Endothelial cell of umbilical vein (primary cell): ENCODE measurements at regions not wholly inside any gene's neighbourhood (a gene's known extent, or its start where the extent isn't known, plus 50 kb on each side); places are given as distances from the start of the nearest gene placed in this dataset.

Experiments used
- BruUV-seq: library from RNA; stranded (reverse); fragments of 400-500 nt; replicated peaks from 2 replicates; lab custom pipeline; 2021; lab: Mats Ljungman, UMichigan
- CTCF ChIA-PET: fragments of 300-600, 350-600 bp; sonication (Branson Sonifier 250); formaldehyde crosslinking; loops from one replicate; lab custom pipeline; 2021; ENCODE audit warnings: antibody characterized with exemption, inconsistent platforms; lab: Charles Lee
- POLR2A ChIA-PET: fragments of 300-600, 350-600 bp; sonication (Branson Sonifier 250); formaldehyde crosslinking; loops from one replicate; lab custom pipeline; 2021; ENCODE audit warnings: antibody characterized with exemption, inconsistent platforms; lab: Charles Lee
- DNase-seq: peaks from one replicate; pipeline ENCODE4 v3.0.0-alpha.2; 2011; ENCODE audit warnings: low read depth, low spot score
- FAIRE-seq: peaks from 2 replicates; lab custom pipeline; 2011; peaks lifted over from hg19 to GRCh38; lab: Jason Lieb, UNC
- H2AFZ ChIP-seq: 2 replicates; pipeline ENCODE4 v1.6.0; 2012; ENCODE audit warnings: low read depth, low read length, control low read depth, inconsistent platforms
- H3K27ac ChIP-seq: 2 replicates; pipeline ENCODE4 v1.5.1; 2011; ENCODE audit warnings: low read depth, mild to moderate bottlenecking, control low read depth, low read length, moderate library complexity; ENCODE audit not compliant: insufficient read depth
- H3K27me3 ChIP-seq, 2 experiments: 2 replicates each; pipeline versions ENCODE4 v1.6.0 to v1.6.1; 2011; ENCODE audit warnings: low read length in 2 of 2, mixed read lengths in 1 of 2; ENCODE audit not compliant: control insufficient read depth in 2 of 2, insufficient read depth in 2 of 2
- H3K36me3 ChIP-seq, 2 experiments: 2 replicates in 1 of 2; 3 replicates in 1 of 2; pipeline ENCODE4 v1.5.1; 2011; ENCODE audit warnings: low read length in 2 of 2, mild to moderate bottlenecking in 1 of 2, moderate library complexity in 1 of 2; ENCODE audit not compliant: control insufficient read depth in 2 of 2, insufficient read depth in 2 of 2; ENCODE audit errors: extremely low read depth in 1 of 2
- H3K4me1 ChIP-seq: 3 replicates; pipeline ENCODE4 v1.5.1; 2011; ENCODE audit warnings: mild to moderate bottlenecking, low read length; ENCODE audit not compliant: control insufficient read depth, insufficient read depth; ENCODE audit errors: extremely low read depth
- H3K4me2 ChIP-seq: 2 replicates; pipeline ENCODE4 v1.6.1; 2011; ENCODE audit warnings: low read length, control low read depth, mixed read lengths; ENCODE audit not compliant: insufficient read depth
- H3K4me3 ChIP-seq, 3 experiments: fragments of 200-600 bp in 1 of 3; sonication (generic), shearing (Covaris generic) in 1 of 3; replicated peaks in 1 of 3; 2 replicates each; pipeline ENCODE4 v1.5.1; 2011 to 2016; ENCODE audit warnings: control low read depth in 3 of 3, low read length in 3 of 3, mild to moderate bottlenecking in 2 of 3, inconsistent platforms in 1 of 3, low read depth in 1 of 3, moderate library complexity in 1 of 3; ENCODE audit not compliant: insufficient read depth in 1 of 3
- H3K79me2 ChIP-seq: 2 replicates; pipeline ENCODE4 v1.6.0; 2012; ENCODE audit warnings: low read length, inconsistent platforms; ENCODE audit not compliant: control insufficient read depth, insufficient read depth
- H3K9ac ChIP-seq: replicated peaks from 2 replicates; pipeline ENCODE3; 2011; ENCODE audit warnings: low read length, control low read depth; ENCODE audit not compliant: insufficient read depth; ENCODE audit errors: extremely low read depth
- H3K9me1 ChIP-seq: replicated peaks from 3 replicates; pipeline ENCODE4 v1.6.0; 2011; ENCODE audit warnings: mild to moderate bottlenecking, low read length; ENCODE audit not compliant: control insufficient read depth, insufficient read depth; ENCODE audit errors: extremely low read depth
- H3K9me3 ChIP-seq: replicated peaks from 2 replicates; pipeline ENCODE4 v1.5.1; 2012; ENCODE audit warnings: low read length, inconsistent platforms; ENCODE audit not compliant: control insufficient read depth, insufficient read depth
- H4K20me1 ChIP-seq: replicated peaks from 2 replicates; pipeline ENCODE3; 2011; ENCODE audit warnings: mild to moderate bottlenecking, low read length; ENCODE audit not compliant: control insufficient read depth, insufficient read depth; ENCODE audit errors: extremely low read depth
- EZH2 ChIP-seq: IDR thresholded peaks from 2 replicates; pipeline ENCODE4 v1.6.1; 2012; ENCODE audit warnings: borderline replicate concordance, low read depth, mild to moderate bottlenecking, moderate library complexity, low read length, inconsistent platforms; ENCODE audit not compliant: severe bottlenecking
- FOS ChIP-seq: IDR thresholded peaks from 2 replicates; pipeline ENCODE4 v1.6.1; 2011; ENCODE audit warnings: mild to moderate bottlenecking, low read length, moderate library complexity, borderline replicate concordance; ENCODE audit not compliant: insufficient read depth
- GATA2 ChIP-seq: IDR thresholded peaks from 2 replicates; pipeline ENCODE4 v1.7.0; 2011; ENCODE audit warnings: low read depth, mild to moderate bottlenecking, moderate library complexity, mixed read lengths, low read length; ENCODE audit not compliant: insufficient read length, insufficient read depth
- JUN ChIP-seq: IDR thresholded peaks from 2 replicates; pipeline ENCODE4 v1.6.1; 2011; ENCODE audit warnings: borderline replicate concordance, low read depth; ENCODE audit not compliant: insufficient read length, insufficient read depth
- MYC ChIP-seq: IDR thresholded peaks from one replicate; pipeline ENCODE4 v1.6.1; 2011; ENCODE audit warnings: mild to moderate bottlenecking, low read depth, low read length
- POLR2A ChIP-seq: IDR thresholded peaks from 2 replicates; pipeline ENCODE4 v1.6.1; 2012; ENCODE audit warnings: low read depth, mild to moderate bottlenecking, control low read depth, low read length
- POLR2AphosphoS5 ChIP-seq: IDR thresholded peaks from 2 replicates; pipeline ENCODE4 v1.6.1; 2012; ENCODE audit warnings: low read depth, mild to moderate bottlenecking, control low read depth, low read length, moderate library complexity; ENCODE audit not compliant: insufficient read depth
- dilution Hi-C: fragments of 300-500 bp; cut with MboI; formaldehyde crosslinking; loops from one replicate; pipeline ENCODE4 v1.15.0; 2019; ENCODE audit warnings: low sequenced_read_pairs; ENCODE audit not compliant: extremely low pct_ligation_motif_present
- intact Hi-C: fragments of 100-400 bp; cut with micrococcal nuclease; formaldehyde crosslinking; loops from one replicate; pipeline ENCODE4 v1.10.0; 2022
- TF ChIP-seq, protein P1 (sequence below): IDR thresholded peaks from 2 replicates; pipeline ENCODE4 v1.6.1; 2011; ENCODE audit not compliant: insufficient read depth, insufficient read length
- TF ChIP-seq, protein P2 (sequence below), 2 donors: IDR thresholded peaks; 1 replicate in 1 of 2; 2 replicates in 1 of 2; pipeline ENCODE4 v1.5.1; 2011; ENCODE audit warnings: low read length in 2 of 2, mild to moderate bottlenecking in 2 of 2, moderate library complexity in 2 of 2, control low read depth in 1 of 2, inconsistent platforms in 1 of 2, low read depth in 1 of 2; ENCODE audit not compliant: insufficient read depth in 1 of 2; ENCODE audit errors: extremely low read depth in 1 of 2

DNA sequence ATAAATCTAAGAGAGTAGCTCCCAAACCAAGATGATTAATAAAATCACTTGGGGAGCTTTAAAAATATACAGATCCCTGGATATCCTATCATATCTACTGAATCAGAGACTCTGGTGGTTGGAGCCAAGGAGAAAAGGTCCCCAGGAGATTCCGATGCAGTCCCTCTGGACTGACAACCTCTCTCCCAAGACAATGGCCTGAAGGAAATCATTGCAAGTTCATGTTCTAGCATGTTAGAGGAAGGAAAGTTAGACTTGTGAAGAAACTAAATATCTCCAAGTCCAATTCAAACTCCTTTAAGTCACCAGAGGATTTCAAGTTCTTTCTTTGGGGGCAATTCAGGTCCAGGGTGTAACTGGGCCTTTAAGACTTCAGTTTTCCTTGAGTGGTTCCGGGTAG is 84.7 kb upstream of the MEDAG start:
- FAIRE-seq (no peak), DNase-seq (no peak)
- Histone ChIP-seq H4K20me1 (no peaks in the 10 kb centered on the region), H2AFZ (no peak overlapping the region), H3K9me1 (no peaks in the 10 kb centered on the region), H3K27ac (no peak overlapping the region), H3K79me2 (no peaks in the 10 kb centered on the region), H3K9ac (no peak overlapping the region), H3K4me2 (no peak overlapping the region), H3K4me1 (peaks cover 18% of the 10 kb centered on the region), H3K27me3 (no peaks in the 10 kb centered on the region), H3K36me3 (no peaks in the 10 kb centered on the region), H3K9me3 (no peaks in the 10 kb centered on the region), H3K4me3 (no peak overlapping the region)
- ChIA-PET CTCF (interaction anchor here (0.6 to 1.0 kb wide), 3 partner anchors 42 to 223 kb away, joined by 3 read pairs; no protein-coding TSS in a partner anchor), POLR2A (no interaction called here)
- TF ChIP-seq MYC, result no peak
- TF ChIP-seq, protein P1, sequence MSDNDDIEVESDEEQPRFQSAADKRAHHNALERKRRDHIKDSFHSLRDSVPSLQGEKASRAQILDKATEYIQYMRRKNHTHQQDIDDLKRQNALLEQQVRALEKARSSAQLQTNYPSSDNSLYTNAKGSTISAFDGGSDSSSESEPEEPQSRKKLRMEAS, result no peak
- TF ChIP-seq, protein P2, sequence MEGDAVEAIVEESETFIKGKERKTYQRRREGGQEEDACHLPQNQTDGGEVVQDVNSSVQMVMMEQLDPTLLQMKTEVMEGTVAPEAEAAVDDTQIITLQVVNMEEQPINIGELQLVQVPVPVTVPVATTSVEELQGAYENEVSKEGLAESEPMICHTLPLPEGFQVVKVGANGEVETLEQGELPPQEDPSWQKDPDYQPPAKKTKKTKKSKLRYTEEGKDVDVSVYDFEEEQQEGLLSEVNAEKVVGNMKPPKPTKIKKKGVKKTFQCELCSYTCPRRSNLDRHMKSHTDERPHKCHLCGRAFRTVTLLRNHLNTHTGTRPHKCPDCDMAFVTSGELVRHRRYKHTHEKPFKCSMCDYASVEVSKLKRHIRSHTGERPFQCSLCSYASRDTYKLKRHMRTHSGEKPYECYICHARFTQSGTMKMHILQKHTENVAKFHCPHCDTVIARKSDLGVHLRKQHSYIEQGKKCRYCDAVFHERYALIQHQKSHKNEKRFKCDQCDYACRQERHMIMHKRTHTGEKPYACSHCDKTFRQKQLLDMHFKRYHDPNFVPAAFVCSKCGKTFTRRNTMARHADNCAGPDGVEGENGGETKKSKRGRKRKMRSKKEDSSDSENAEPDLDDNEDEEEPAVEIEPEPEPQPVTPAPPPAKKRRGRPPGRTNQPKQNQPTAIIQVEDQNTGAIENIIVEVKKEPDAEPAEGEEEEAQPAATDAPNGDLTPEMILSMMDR (IDR thresholded peaks at IDR 0.05; ENCODE audit: extremely low read depth in 1 of 2, insufficient read depth in 1 of 2, low read depth in 1 of 2, low read length in 2 of 2), result no peak
- no peak for TF ChIP-seq EZH2
- TF ChIP-seq FOS, result no peak
- TF ChIP-seq POLR2A, result no peak
- TF ChIP-seq JUN, result no peak
- no peak for TF ChIP-seq GATA2
- TF ChIP-seq POLR2AphosphoS5, result no peak
- dilution Hi-C loops, result no loop called here
- BruUV-seq, result no TSS peak
- intact Hi-C loops, result no loop called here
